HEK293 (cell line): ENCODE measurements at regions not wholly inside any gene's neighbourhood (a gene's known extent, or its start where the extent isn't known, plus 50 kb on each side); places are given as distances from the start of the nearest gene placed in this dataset.

Source experiments
- CTCF ChIA-PET: fragments of 350-600 bp; formaldehyde crosslinking; extraction: SDS; loops from one replicate; lab custom pipeline; 2021; ENCODE audit warnings: antibody characterized with exemption; lab: Yijun Ruan, JAX
- POLR2A ChIA-PET: fragments of 300-600 bp; formaldehyde crosslinking; extraction: SDS; loops from one replicate; lab custom pipeline; 2020; ENCODE audit warnings: antibody characterized with exemption, inconsistent platforms; lab: Yijun Ruan, JAX
- H3K27ac ChIP-seq: fragments of 200-500 bp; sonication (Bioruptor generic); 2 replicates; pipeline ENCODE4 v1.5.1; 2014; ENCODE audit warnings: low read depth, low read length, control low read depth, inconsistent platforms; ENCODE audit errors: extremely low read depth
- H3K36me3 ChIP-seq, 2 experiments: fragments of 200-500 bp in 1 of 2; sonication (Bioruptor generic) in 1 of 2; 1 replicate in 1 of 2; 2 replicates in 1 of 2; pipeline ENCODE4 v1.5.1; 2014 to 2017; ENCODE audit warnings: inconsistent platforms in 2 of 2, low read length in 2 of 2; ENCODE audit not compliant: control insufficient read depth in 2 of 2, insufficient read depth in 1 of 2
- H3K4me1 ChIP-seq: fragments of 200-500 bp; sonication (Bioruptor generic); 2 replicates; pipeline ENCODE4 v1.5.1; 2014; ENCODE audit warnings: mild to moderate bottlenecking, low read length, inconsistent platforms; ENCODE audit not compliant: control insufficient read depth, insufficient read depth
- H3K4me3 ChIP-seq: 2 replicates; pipeline ENCODE4 v1.5.1; 2011; ENCODE audit warnings: low read depth, mild to moderate bottlenecking, control low read depth, low read length, moderate library complexity
- H3K9me3 ChIP-seq: fragments of 200-500 bp; sonication (Bioruptor generic); 2 replicates; pipeline ENCODE4 v1.5.1; 2014; ENCODE audit warnings: low read depth, low read length, inconsistent platforms; ENCODE audit not compliant: control insufficient read depth, insufficient read depth
- ATF2 ChIP-seq: fragments of 450-650 bp; formaldehyde crosslinking; IDR thresholded peaks from 2 replicates; pipeline ENCODE4 v1.5.1; 2016; ENCODE audit warnings: missing biosample characterization, missing genetic modification characterization, low read depth
- BCL11A ChIP-seq: fragments of 450-650 bp; formaldehyde crosslinking; IDR thresholded peaks from 2 replicates; pipeline ENCODE4 v1.5.1; 2016; ENCODE audit warnings: low read depth, missing biosample characterization, missing genetic modification characterization
- GLI4 ChIP-seq: fragments of 450-650 bp; formaldehyde crosslinking; IDR thresholded peaks from 2 replicates; pipeline ENCODE4 v1.5.1; 2016; ENCODE audit warnings: missing biosample characterization, missing genetic modification characterization
- PBX3 ChIP-seq: sonication (generic); formaldehyde crosslinking; IDR thresholded peaks from 2 replicates; pipeline ENCODE4 v1.8.1; 2022; ENCODE audit warnings: mild to moderate bottlenecking, moderate library complexity, missing genetic modification reagents
- PRDM2 ChIP-seq: fragments of 450-650 bp; formaldehyde crosslinking; IDR thresholded peaks from 2 replicates; pipeline ENCODE4 v1.5.1; 2016; ENCODE audit warnings: missing biosample characterization, missing genetic modification characterization, borderline replicate concordance
- SP3 ChIP-seq: fragments of 450-650 bp; formaldehyde crosslinking; IDR thresholded peaks from 2 replicates; pipeline ENCODE4 v1.5.1; 2016; ENCODE audit warnings: missing biosample characterization, missing genetic modification characterization
- ZBTB20 ChIP-seq: fragments of 450-650 bp; formaldehyde crosslinking; IDR thresholded peaks from 2 replicates; pipeline ENCODE4 v1.5.1; 2016; ENCODE audit warnings: missing biosample characterization, missing genetic modification characterization
- ZNF157 ChIP-seq: fragments of 450-650 bp; formaldehyde crosslinking; IDR thresholded peaks from 2 replicates; pipeline ENCODE4 v1.5.1; 2016; ENCODE audit warnings: missing biosample characterization, missing genetic modification characterization
- ZNF248 ChIP-seq: fragments of 450-650 bp; formaldehyde crosslinking; IDR thresholded peaks from 2 replicates; pipeline ENCODE4 v1.5.1; 2017; ENCODE audit warnings: missing biosample characterization, missing genetic modification characterization
- ZNF280C ChIP-seq: fragments of 450-650 bp; formaldehyde crosslinking; IDR thresholded peaks from 2 replicates; pipeline ENCODE4 v1.5.1; 2016; ENCODE audit warnings: missing biosample characterization, missing genetic modification characterization
- ZNF350 ChIP-seq: fragments of 450-650 bp; formaldehyde crosslinking; IDR thresholded peaks from 2 replicates; pipeline ENCODE4 v1.5.0; 2017; ENCODE audit warnings: missing biosample characterization, mild to moderate bottlenecking, missing genetic modification characterization
- ZNF391 ChIP-seq: fragments of 450-650 bp; formaldehyde crosslinking; IDR thresholded peaks from 2 replicates; pipeline ENCODE4 v1.5.1; 2016; ENCODE audit warnings: low read depth, missing biosample characterization, missing genetic modification characterization, borderline replicate concordance
- ZNF510 ChIP-seq: fragments of 450-650 bp; formaldehyde crosslinking; IDR thresholded peaks from 2 replicates; pipeline ENCODE4 v1.5.1; 2018; ENCODE audit warnings: mild to moderate bottlenecking, missing genetic modification characterization, missing biosample characterization; ENCODE audit not compliant: insufficient replicate concordance
- ZNF585B ChIP-seq: fragments of 450-650 bp; formaldehyde crosslinking; IDR thresholded peaks from 2 replicates; pipeline ENCODE4 v1.5.1; 2016; ENCODE audit warnings: missing biosample characterization, missing genetic modification characterization
- ZNF629 ChIP-seq: fragments of 450-650 bp; formaldehyde crosslinking; IDR thresholded peaks from 2 replicates; pipeline ENCODE4 v1.5.1; 2017; ENCODE audit warnings: missing biosample characterization, missing genetic modification characterization
- ZNF639 ChIP-seq: fragments of 450-650 bp; formaldehyde crosslinking; IDR thresholded peaks from 2 replicates; pipeline ENCODE4 v1.5.1; 2016; ENCODE audit warnings: missing biosample characterization, missing genetic modification characterization
- ZNF76 ChIP-seq: fragments of 450-650 bp; formaldehyde crosslinking; IDR thresholded peaks from 2 replicates; pipeline ENCODE4; 2016; ENCODE audit warnings: low read depth, missing biosample characterization, missing genetic modification characterization, borderline replicate concordance
- ZSCAN16 ChIP-seq: fragments of 450-650 bp; formaldehyde crosslinking; IDR thresholded peaks from 2 replicates; pipeline ENCODE4 v1.5.1; 2016; ENCODE audit warnings: missing biosample characterization, missing genetic modification characterization
- ZSCAN4 ChIP-seq: fragments of 450-650 bp; formaldehyde crosslinking; IDR thresholded peaks from 2 replicates; pipeline ENCODE4 v1.5.1; 2017; ENCODE audit warnings: missing biosample characterization, missing genetic modification characterization

- Histone ChIP-seq H3K9me3 (no peaks in the 10 kb centered on the region), H3K36me3 (no peaks in the 10 kb centered on the region), H3K27ac (no peak overlapping the region), H3K4me3 (no peak overlapping the region)
- CTCF ChIA-PET: interaction anchor here (1.2 to 1.9 kb wide), 2 partner anchors 31 to 229 kb away, joined by 3 to 4 read pairs; no protein-coding TSS in a partner anchor
- TF ChIP-seq ZSCAN16 (no peak), PRDM2 (tag by site-specific recombination) (no peak), ZNF350 (tag by site-specific recombination) (no peak), ZNF280C (tag by site-specific recombination) (no peak), SP3 (tag by site-specific recombination) (no peak), BCL11A (tag by site-specific recombination) (no peak), ZNF629 (tag by site-specific recombination) (no peak), ZNF639 (tag by site-specific recombination) (no peak), PBX3 (no peak)
- TF ChIP-seq, all 188 proteins: peak for 0
- POLR2A ChIA-PET: no interaction called here
- H3K4me1 ChIP-seq: no peaks in the 10 kb centered on the region
These were observed 117.4 kb upstream of the PROKR2 start for GRCh38 chr20:5434116-5434515.

- no peak overlapping the region for H3K27ac ChIP-seq
- POLR2A ChIA-PET: no interaction called here
- H3K4me1 ChIP-seq: no peaks in the 10 kb centered on the region
- CTCF ChIA-PET: interaction anchor here (1.2 to 1.9 kb wide), 2 partner anchors 31 to 228 kb away, joined by 3 to 4 read pairs; no protein-coding TSS in a partner anchor
- H3K9me3 ChIP-seq: no peaks in the 10 kb centered on the region
- no peaks in the 10 kb centered on the region for H3K36me3 ChIP-seq
- no peak overlapping the region for H3K4me3 ChIP-seq
- TF ChIP-seq ATF2 (tag by site-specific recombination): no peak
- TF ChIP-seq GLI4: no peak
- no peak for TF ChIP-seq ZBTB20 (tag by site-specific recombination)
- TF ChIP-seq ZSCAN4: no peak
- TF ChIP-seq ZNF76 (tag by site-specific recombination): no peak
- TF ChIP-seq ZNF157 (tag by site-specific recombination): no peak
- no peak for TF ChIP-seq ZNF391
- no peak for TF ChIP-seq ZNF510 (tag by site-specific recombination)
- no peak for TF ChIP-seq ZNF585B (tag by site-specific recombination)
- no peak for TF ChIP-seq ZNF248
These were observed 116.6 kb upstream of the PROKR2 start for GRCh38 chr20:5433352-5433751.
